HL-60 (cell line): ENCODE measurements at regions not wholly inside any gene's neighbourhood (a gene's known extent, or its start where the extent isn't known, plus 50 kb on each side); places are given as distances from the start of the nearest gene placed in this dataset.

Source experiments
- DNase-seq, 2 experiments: peaks; one replicate each; pipeline ENCODE4 v3.0.0-alpha.2; 2010 to 2020; ENCODE audit warnings: low read depth in 1 of 2, low spot score in 1 of 2
- H3K27ac ChIP-seq: fragments of 250-450 bp; sonication (Bioruptor Pico); replicated peaks from 2 replicates; pipeline ENCODE4 v1.5.1; 2020; ENCODE audit warnings: mild to moderate bottlenecking, moderate library complexity
- H3K27me3 ChIP-seq: fragments of 250-450 bp; sonication (Bioruptor Pico); 2 replicates; pipeline ENCODE4 v1.5.1; 2021; ENCODE audit warnings: mild to moderate bottlenecking, moderate library complexity; ENCODE audit not compliant: insufficient read depth, poor library complexity, severe bottlenecking
- H3K4me3 ChIP-seq: replicated peaks from 2 replicates; pipeline ENCODE4 v1.5.1; 2011; ENCODE audit warnings: mild to moderate bottlenecking, control low read depth, low read length; ENCODE audit not compliant: insufficient read depth
- GABPA ChIP-seq: IDR thresholded peaks from 2 replicates; pipeline ENCODE4 v1.6.1; 2012; ENCODE audit warnings: low read depth
- POLR2AphosphoS5 ChIP-seq: IDR thresholded peaks from 2 replicates; pipeline ENCODE4 v1.6.1; 2012; ENCODE audit warnings: low read depth
- REST ChIP-seq: IDR thresholded peaks from 2 replicates; pipeline ENCODE4 v1.6.1; 2012; ENCODE audit warnings: low read depth; ENCODE audit not compliant: insufficient replicate concordance
- SPI1 ChIP-seq: IDR thresholded peaks from 2 replicates; pipeline ENCODE4 v1.6.1; 2012; ENCODE audit warnings: low read depth, mild to moderate bottlenecking, borderline replicate concordance
- TF ChIP-seq, protein P1 (sequence below): IDR thresholded peaks from one replicate; pipeline ENCODE4 v1.5.1; 2011; ENCODE audit warnings: low read length, control low read depth, inconsistent platforms; ENCODE audit not compliant: insufficient read depth

DNA sequence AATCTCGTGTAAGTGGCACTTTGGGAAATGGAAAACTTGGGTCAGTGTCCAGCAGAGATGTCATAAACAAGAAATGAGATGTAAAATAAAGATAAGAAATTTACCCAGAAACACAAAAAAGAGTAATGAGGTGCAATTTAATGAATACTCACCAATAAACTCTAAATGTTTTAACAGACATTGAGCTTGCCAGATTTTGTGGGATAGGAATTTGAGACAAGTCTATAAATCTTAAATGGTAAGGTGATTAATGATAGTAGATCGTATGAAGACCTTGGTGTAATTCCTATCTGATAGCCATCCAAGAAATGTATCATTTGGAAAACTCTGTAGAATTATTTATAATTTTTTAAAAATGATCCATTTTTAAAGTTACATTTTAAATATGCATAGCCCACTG, 682.4 kb downstream of the MAT2B start:
- TF ChIP-seq, protein P1, sequence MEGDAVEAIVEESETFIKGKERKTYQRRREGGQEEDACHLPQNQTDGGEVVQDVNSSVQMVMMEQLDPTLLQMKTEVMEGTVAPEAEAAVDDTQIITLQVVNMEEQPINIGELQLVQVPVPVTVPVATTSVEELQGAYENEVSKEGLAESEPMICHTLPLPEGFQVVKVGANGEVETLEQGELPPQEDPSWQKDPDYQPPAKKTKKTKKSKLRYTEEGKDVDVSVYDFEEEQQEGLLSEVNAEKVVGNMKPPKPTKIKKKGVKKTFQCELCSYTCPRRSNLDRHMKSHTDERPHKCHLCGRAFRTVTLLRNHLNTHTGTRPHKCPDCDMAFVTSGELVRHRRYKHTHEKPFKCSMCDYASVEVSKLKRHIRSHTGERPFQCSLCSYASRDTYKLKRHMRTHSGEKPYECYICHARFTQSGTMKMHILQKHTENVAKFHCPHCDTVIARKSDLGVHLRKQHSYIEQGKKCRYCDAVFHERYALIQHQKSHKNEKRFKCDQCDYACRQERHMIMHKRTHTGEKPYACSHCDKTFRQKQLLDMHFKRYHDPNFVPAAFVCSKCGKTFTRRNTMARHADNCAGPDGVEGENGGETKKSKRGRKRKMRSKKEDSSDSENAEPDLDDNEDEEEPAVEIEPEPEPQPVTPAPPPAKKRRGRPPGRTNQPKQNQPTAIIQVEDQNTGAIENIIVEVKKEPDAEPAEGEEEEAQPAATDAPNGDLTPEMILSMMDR = no peak
- TF ChIP-seq SPI1 = no peak
- no peak for TF ChIP-seq POLR2AphosphoS5
- TF ChIP-seq REST = no peak
- TF ChIP-seq GABPA = no peak
- Histone ChIP-seq H3K27me3 (no peaks in the 10 kb centered on the region), H3K27ac (no peak overlapping the region), H3K4me3 (no peak overlapping the region)
- DNase-seq = no peak

DNA sequence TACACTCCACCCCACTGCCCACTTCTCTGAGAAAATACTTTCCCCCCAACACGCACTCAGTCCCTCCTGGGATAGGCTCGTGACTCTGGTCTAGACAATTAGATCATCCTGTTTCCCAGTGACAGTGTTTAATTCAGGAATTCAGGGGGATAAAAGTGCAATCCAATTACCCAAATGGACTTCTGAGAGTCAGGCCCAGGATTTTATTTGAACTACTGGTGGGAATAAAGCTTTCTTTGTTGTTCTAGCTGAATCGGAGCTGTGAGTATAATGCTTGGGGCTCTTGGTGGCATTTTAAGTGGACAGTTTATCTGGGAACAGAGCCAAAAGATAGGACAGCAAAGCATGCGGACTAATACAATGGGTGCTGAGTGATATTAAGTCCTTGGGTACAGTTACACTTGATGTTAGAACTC, 683.3 kb downstream of the MAT2B start:
- H3K27ac ChIP-seq = no peak overlapping the region
- H3K27me3 ChIP-seq = no peaks in the 10 kb centered on the region
- no peak for TF ChIP-seq SPI1
- no peak for TF ChIP-seq REST
- TF ChIP-seq GABPA = no peak
- TF ChIP-seq, protein P1 = no peak
- no peak for TF ChIP-seq POLR2AphosphoS5
- no peak for DNase-seq
- no peak overlapping the region for H3K4me3 ChIP-seq

GRCh38 chr5:164191240-164191639, 685.8 kb downstream of the MAT2B start:
- Histone ChIP-seq H3K27me3 (no peaks in the 10 kb centered on the region), H3K4me3 (no peak overlapping the region), H3K27ac (no peak overlapping the region)
- TF ChIP-seq, protein P1 = no peak
- no peak for TF ChIP-seq POLR2AphosphoS5
- no peak for TF ChIP-seq GABPA
- no peak for DNase-seq

- no peaks in the 10 kb centered on the region for H3K27me3 ChIP-seq
- no peak overlapping the region for H3K4me3 ChIP-seq
- TF ChIP-seq, protein P1 = no peak
- no peak for TF ChIP-seq REST
- no peak for TF ChIP-seq GABPA
- TF ChIP-seq SPI1 = no peak
- TF ChIP-seq POLR2AphosphoS5 = no peak
- no peak overlapping the region for H3K27ac ChIP-seq
- DNase-seq = no peak
These were observed 696.9 kb downstream of the MAT2B start for GRCh38 chr5:164202338-164202737.
